ENCODE measurements at regions not wholly inside any gene's neighbourhood (a gene's known extent, or its start where the extent isn't known, plus 50 kb on each side); places are given as distances from the start of the nearest gene placed in this dataset.

GRCh38 chr2:147572622-147573021, 272.2 kb upstream of the ACVR2A start:
- no peaks in the 10 kb centered on the region for H4K20me1 ChIP-seq (ENCODE audit: control insufficient read depth, insufficient read depth, insufficient read length)
- no peak overlapping the region for H3K4me2 ChIP-seq (ENCODE audit: insufficient read depth, insufficient read length, low read length)
- H2AK5ac ChIP-seq (ENCODE audit: insufficient read length, low read length), result no peak overlapping the region
- H3K27me3 ChIP-seq (ENCODE audit: insufficient read depth, low read length), result no peaks in the 10 kb centered on the region
- no peaks in the 10 kb centered on the region for H3K4me1 Mint-ChIP-seq
- H3T11ph ChIP-seq (ENCODE audit: low read length), result no peak overlapping the region
- no peak overlapping the region for H2BK5ac ChIP-seq (ENCODE audit: insufficient read length, low read length)
- no peak overlapping the region for H2BK15ac ChIP-seq (ENCODE audit: low read depth, low read length)
- no peak overlapping the region for H2BK20ac ChIP-seq (ENCODE audit: low read depth, low read length, poor library complexity, severe bottlenecking)
- no peak overlapping the region for H2AFZ ChIP-seq (ENCODE audit: low read length)
- no peak overlapping the region for H3K23ac ChIP-seq (ENCODE audit: insufficient read length, low read depth, low read length)
- no peak overlapping the region for H2BK120ac ChIP-seq (ENCODE audit: low read depth, low read length, poor library complexity, severe bottlenecking)
- no peak overlapping the region for H4K5ac ChIP-seq (ENCODE audit: insufficient read length, low read depth, low read length)
- no peak overlapping the region for H3K9ac ChIP-seq (ENCODE audit: extremely low read depth, insufficient read length, low read length)
- H3K9me3 ChIP-seq (ENCODE audit: control insufficient read depth, low read depth, low read length), result no peaks in the 10 kb centered on the region
- H3K27ac Mint-ChIP-seq, result no peak overlapping the region
- H3K36me3 Mint-ChIP-seq (ENCODE audit: insufficient read depth in 1 of 3, low read depth in 3 of 3), result peaks cover 4 to 8% (median 6%) of the 10 kb centered on the region in 3 experiments; a peak in 5 of 7 replicates
- H3K56ac ChIP-seq (ENCODE audit: insufficient read length, low read depth, low read length), result no peak overlapping the region
- TF ChIP-seq CTCF (conservative IDR thresholded peaks at IDR 0.05), result no peak
- no peak overlapping the region for H3K4me3 Mint-ChIP-seq
- no peaks in the 10 kb centered on the region for H3K79me2 ChIP-seq (ENCODE audit: insufficient read depth, low read length)
- H3K14ac ChIP-seq (ENCODE audit: insufficient read depth, low read length), result no peak overlapping the region
- H3K23me2 ChIP-seq (ENCODE audit: insufficient read length, low read depth, low read length, poor library complexity, severe bottlenecking), result no peaks in the 10 kb centered on the region
- H4K91ac ChIP-seq (ENCODE audit: insufficient read length, low read depth, low read length), result no peak overlapping the region
- H3K9me3 Mint-ChIP-seq, result peaks cover 5 to 12% of the 10 kb centered on the region in 2 experiments
- no peak overlapping the region for H2BK12ac ChIP-seq (ENCODE audit: insufficient read length, low read depth, low read length)
- H3K4me1 ChIP-seq (ENCODE audit: insufficient read depth, low read length), result no peaks in the 10 kb centered on the region; the same call in 1 of the 2 replicates
- no peak overlapping the region for H3K4ac ChIP-seq (ENCODE audit: low read depth, low read length)
- no peak overlapping the region for H3K18ac ChIP-seq (ENCODE audit: insufficient read length, low read depth, low read length)
- DNase-seq, result no peak
- no peaks in the 10 kb centered on the region for H3K27me3 Mint-ChIP-seq (ENCODE audit: low read depth)
- H3K79me1 ChIP-seq (ENCODE audit: insufficient read depth, low read depth, low read length, poor library complexity, severe bottlenecking), result no peaks in the 10 kb centered on the region
- no peak overlapping the region for H4K8ac ChIP-seq (replicated peaks; ENCODE audit: insufficient read length, low read depth, low read length)
- no CpG with 5 or more reads among the region's 2 CpGs for WGBS (ENCODE audit: extremely low coverage, insufficient read length, low lambda C conversion rate)
- no peak overlapping the region for H3K27ac ChIP-seq (ENCODE audit: insufficient read length, low read depth, low read length)
